ENCODE measurements at regions not wholly inside any gene's neighbourhood (a gene's known extent, or its start where the extent isn't known, plus 50 kb on each side); places are given as distances from the start of the nearest gene placed in this dataset.

DNA sequence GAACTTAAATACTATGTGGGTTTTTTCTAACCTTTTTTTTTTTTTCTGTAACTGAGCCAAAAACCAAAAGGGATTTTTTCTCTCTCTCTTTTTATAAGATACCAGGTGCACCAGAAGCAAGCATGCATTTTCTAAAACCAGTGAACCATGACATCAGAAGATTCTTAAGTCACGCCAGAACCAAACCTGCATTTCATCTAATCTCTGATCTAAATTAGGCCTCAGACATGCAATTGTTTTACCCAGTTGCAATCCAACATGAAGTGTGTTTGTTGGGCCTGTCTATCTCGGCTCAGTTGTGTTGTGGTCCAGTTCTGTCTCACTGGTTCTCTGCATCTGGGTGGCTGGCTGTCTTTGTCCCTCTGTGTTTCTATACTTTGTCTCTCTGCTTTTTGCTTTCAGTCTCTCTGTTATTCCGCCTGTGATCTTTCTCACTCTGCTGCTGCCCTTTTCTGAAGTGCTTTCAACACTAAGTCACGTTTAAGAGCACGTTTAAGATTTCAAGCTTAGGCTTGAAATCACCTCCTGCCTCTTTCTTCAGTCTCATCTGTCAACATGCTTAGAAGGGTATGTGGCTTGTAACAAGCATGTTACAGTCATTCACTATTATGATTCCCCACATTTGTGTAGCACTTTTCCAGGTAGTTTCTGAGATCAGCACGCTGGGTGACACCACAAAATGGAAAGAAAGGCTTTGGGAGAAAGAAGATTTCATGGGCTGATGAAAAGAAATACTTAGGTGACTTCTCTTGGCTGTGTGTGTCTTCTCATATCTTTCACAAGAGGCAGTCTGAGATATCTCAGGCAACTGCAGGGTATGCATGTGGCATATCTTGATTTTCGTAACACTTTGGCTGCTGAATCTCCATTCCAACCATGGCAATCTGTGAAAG, 488.9 kb downstream of the SHISA9 start:
- intact Hi-C loops (cut with micrococcal nuclease) = no loop called here
- Mint-ChIP-seq H3K27ac (no peak overlapping the region), H3K4me3 (no peak overlapping the region), H3K36me3 (ENCODE audit: low read depth) (no peaks in the 10 kb centered on the region), H3K27me3 (ENCODE audit: insufficient read depth) (no peaks in the 10 kb centered on the region), H3K4me1 (ENCODE audit: low read depth) (no peaks in the 10 kb centered on the region), H3K9me3 (peaks cover 26% of the 10 kb centered on the region)
- DNase-seq (ENCODE audit: low spot score) = no peak

GRCh38 chr16:13390986-13391305, 489.5 kb downstream of the SHISA9 start:
- H3K9me3 Mint-ChIP-seq = peaks cover 26% of the 10 kb centered on the region
- intact Hi-C loops (cut with micrococcal nuclease) = no loop called here
- no peak overlapping the region for H3K27ac Mint-ChIP-seq
- H3K36me3 Mint-ChIP-seq (ENCODE audit: low read depth) = no peaks in the 10 kb centered on the region
- H3K4me1 Mint-ChIP-seq (ENCODE audit: low read depth) = no peaks in the 10 kb centered on the region
- no peak overlapping the region for H3K4me3 Mint-ChIP-seq
- no peak for DNase-seq (ENCODE audit: low spot score)
- H3K27me3 Mint-ChIP-seq (ENCODE audit: insufficient read depth) = no peaks in the 10 kb centered on the region

DNA sequence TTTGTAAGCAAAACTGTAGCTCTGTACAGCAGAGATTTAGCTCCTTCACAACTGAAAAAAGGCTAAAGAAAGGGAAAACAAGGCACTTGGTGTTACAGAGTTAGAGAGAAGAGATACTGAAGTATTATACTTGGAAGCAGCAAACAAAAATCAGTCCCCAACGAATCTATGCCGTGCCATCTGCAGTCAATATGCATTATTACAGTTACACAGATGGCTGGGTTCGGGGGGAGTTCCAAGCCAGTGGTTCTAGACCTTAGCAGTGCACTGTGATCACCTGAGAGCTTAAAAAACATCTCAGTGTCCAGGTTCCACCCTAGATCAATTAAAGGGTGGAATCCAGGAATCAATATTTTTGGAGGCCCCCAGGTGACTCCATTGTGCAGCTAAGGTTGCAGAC, 489.9 kb downstream of the SHISA9 start:
- Mint-ChIP-seq H3K27ac (no peak overlapping the region), H3K4me1 (ENCODE audit: low read depth) (no peaks in the 10 kb centered on the region), H3K27me3 (ENCODE audit: insufficient read depth) (no peaks in the 10 kb centered on the region), H3K36me3 (ENCODE audit: low read depth) (no peaks in the 10 kb centered on the region), H3K4me3 (no peak overlapping the region), H3K9me3 (peaks cover 24% of the 10 kb centered on the region)
- intact Hi-C loops (cut with micrococcal nuclease) = no loop called here
- DNase-seq (ENCODE audit: low spot score) = no peak

GRCh38 chr16:13392341-13392740, 490.9 kb downstream of the SHISA9 start:
- Mint-ChIP-seq H3K4me3 (no peak overlapping the region), H3K9me3 (peaks cover 20% of the 10 kb centered on the region), H3K27ac (no peak overlapping the region), H3K36me3 (ENCODE audit: low read depth) (no peaks in the 10 kb centered on the region), H3K27me3 (ENCODE audit: insufficient read depth) (no peaks in the 10 kb centered on the region), H3K4me1 (ENCODE audit: low read depth) (no peaks in the 10 kb centered on the region)
- DNase-seq (ENCODE audit: low spot score) = no peak
- intact Hi-C loops (cut with micrococcal nuclease) = no loop called here

GRCh38 chr16:13393816-13394215, 492.4 kb downstream of the SHISA9 start:
- Mint-ChIP-seq H3K27ac (no peak overlapping the region), H3K27me3 (ENCODE audit: insufficient read depth) (no peaks in the 10 kb centered on the region), H3K4me3 (no peak overlapping the region), H3K4me1 (ENCODE audit: low read depth) (no peaks in the 10 kb centered on the region), H3K9me3 (peaks cover 17% of the 10 kb centered on the region), H3K36me3 (ENCODE audit: low read depth) (no peaks in the 10 kb centered on the region)
- DNase-seq (ENCODE audit: low spot score) = no peak
- intact Hi-C loops (cut with micrococcal nuclease) = no loop called here

DNA sequence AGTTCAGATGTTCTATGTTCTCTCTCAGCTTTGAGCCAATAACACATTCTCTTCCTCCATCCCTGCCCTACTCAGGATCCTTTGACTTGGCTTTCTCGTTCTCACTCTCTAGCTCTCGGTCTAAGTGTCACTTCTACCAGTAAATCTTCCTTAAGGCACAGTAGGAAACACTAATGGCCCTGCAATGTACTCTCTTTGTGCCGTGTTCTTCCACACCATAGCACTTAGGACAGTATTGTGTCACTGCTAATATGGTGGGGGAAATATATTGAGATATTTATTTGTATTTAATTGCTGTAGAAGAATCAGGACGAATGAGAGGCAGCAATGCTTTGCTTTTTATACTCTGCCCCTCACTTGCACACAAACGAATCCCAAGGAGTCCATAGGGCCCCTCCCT, 493.1 kb downstream of the SHISA9 start:
- intact Hi-C loops (cut with micrococcal nuclease) = no loop called here
- no peaks in the 10 kb centered on the region for H3K27me3 Mint-ChIP-seq (ENCODE audit: insufficient read depth)
- H3K27ac Mint-ChIP-seq = no peak overlapping the region
- no peak for DNase-seq (ENCODE audit: low spot score)
- no peaks in the 10 kb centered on the region for H3K36me3 Mint-ChIP-seq (ENCODE audit: low read depth)
- H3K4me3 Mint-ChIP-seq = no peak overlapping the region
- H3K9me3 Mint-ChIP-seq = peaks cover 17% of the 10 kb centered on the region
- H3K4me1 Mint-ChIP-seq (ENCODE audit: low read depth) = no peaks in the 10 kb centered on the region

DNA sequence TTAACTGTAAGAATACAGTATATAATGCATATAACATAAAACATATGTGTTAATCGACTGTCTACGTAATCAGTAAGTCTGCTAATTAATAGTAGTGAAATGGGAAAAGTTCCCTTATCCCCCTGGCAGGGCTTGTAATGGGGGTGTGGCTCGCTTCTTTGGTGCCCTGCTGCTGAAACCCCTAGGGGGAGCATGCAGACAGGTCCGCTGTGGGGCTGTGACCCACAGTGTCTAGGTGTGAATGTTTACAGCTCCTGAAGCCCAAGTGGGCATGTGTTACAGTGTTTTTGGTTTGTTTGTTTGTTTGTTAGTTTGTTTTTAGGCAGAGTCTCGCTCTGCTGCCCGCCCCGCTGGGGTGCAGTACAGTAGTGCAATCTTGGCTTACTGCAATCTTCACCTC, 495.7 kb downstream of the SHISA9 start:
- Mint-ChIP-seq H3K36me3 (ENCODE audit: low read depth) (no peaks in the 10 kb centered on the region), H3K4me3 (no peak overlapping the region), H3K4me1 (ENCODE audit: low read depth) (no peaks in the 10 kb centered on the region), H3K9me3 (peaks cover 8% of the 10 kb centered on the region), H3K27ac (no peak overlapping the region), H3K27me3 (ENCODE audit: insufficient read depth) (no peaks in the 10 kb centered on the region)
- no peak for DNase-seq (ENCODE audit: low spot score)
- intact Hi-C loops (cut with micrococcal nuclease) = no loop called here

- Mint-ChIP-seq H3K9me3 (peaks cover 8% of the 10 kb centered on the region), H3K27ac (no peak overlapping the region), H3K4me1 (ENCODE audit: low read depth) (no peaks in the 10 kb centered on the region), H3K4me3 (no peak overlapping the region), H3K36me3 (ENCODE audit: low read depth) (no peaks in the 10 kb centered on the region), H3K27me3 (ENCODE audit: insufficient read depth) (peaks cover 2% of the 10 kb centered on the region)
- intact Hi-C loops (cut with micrococcal nuclease) = no loop called here
- no peak for DNase-seq (ENCODE audit: low spot score)
Observed at GRCh38 chr16:13401641-13402040, 500.2 kb downstream of the SHISA9 start.

- Mint-ChIP-seq H3K9me3 (peaks cover 8% of the 10 kb centered on the region), H3K27ac (no peak overlapping the region), H3K27me3 (ENCODE audit: insufficient read depth) (peaks cover 2% of the 10 kb centered on the region), H3K4me3 (no peak overlapping the region), H3K4me1 (ENCODE audit: low read depth) (no peaks in the 10 kb centered on the region), H3K36me3 (ENCODE audit: low read depth) (no peaks in the 10 kb centered on the region)
- intact Hi-C loops (cut with micrococcal nuclease) = no loop called here
- no peak for DNase-seq (ENCODE audit: low spot score)
Observed at GRCh38 chr16:13402601-13403000, 501.2 kb downstream of the SHISA9 start.

- Mint-ChIP-seq H3K4me1 (ENCODE audit: low read depth) (no peaks in the 10 kb centered on the region), H3K27ac (no peak overlapping the region), H3K9me3 (peaks cover 8% of the 10 kb centered on the region), H3K4me3 (no peak overlapping the region), H3K36me3 (ENCODE audit: low read depth) (no peaks in the 10 kb centered on the region), H3K27me3 (ENCODE audit: insufficient read depth) (peaks cover 2% of the 10 kb centered on the region)
- intact Hi-C loops (cut with micrococcal nuclease) = no loop called here
- no peak for DNase-seq (ENCODE audit: low spot score)
Observed at GRCh38 chr16:13403326-13403725, 501.9 kb downstream of the SHISA9 start.

GRCh38 chr16:13414154-13414553, 505.8 kb upstream of the ERCC4 start:
- H3K27me3 Mint-ChIP-seq (ENCODE audit: insufficient read depth) = no peaks in the 10 kb centered on the region
- intact Hi-C loops (cut with micrococcal nuclease) = no loop called here
- H3K36me3 Mint-ChIP-seq (ENCODE audit: low read depth) = no peaks in the 10 kb centered on the region
- no peaks in the 10 kb centered on the region for H3K4me1 Mint-ChIP-seq (ENCODE audit: low read depth)
- peaks cover under 1% of the 10 kb centered on the region for H3K9me3 Mint-ChIP-seq
- no peak overlapping the region for H3K27ac Mint-ChIP-seq
- no peak for DNase-seq (ENCODE audit: low spot score)
- no peak overlapping the region for H3K4me3 Mint-ChIP-seq

- Mint-ChIP-seq H3K4me1 (ENCODE audit: low read depth) (no peaks in the 10 kb centered on the region), H3K27me3 (ENCODE audit: insufficient read depth) (no peaks in the 10 kb centered on the region), H3K27ac (no peak overlapping the region), H3K4me3 (no peak overlapping the region), H3K9me3 (peaks cover 4% of the 10 kb centered on the region), H3K36me3 (ENCODE audit: low read depth) (no peaks in the 10 kb centered on the region)
- DNase-seq (ENCODE audit: low spot score) = no peak
- intact Hi-C loops (cut with micrococcal nuclease) = no loop called here
Observed at GRCh38 chr16:13419589-13419988, 500.4 kb upstream of the ERCC4 start.

DNA sequence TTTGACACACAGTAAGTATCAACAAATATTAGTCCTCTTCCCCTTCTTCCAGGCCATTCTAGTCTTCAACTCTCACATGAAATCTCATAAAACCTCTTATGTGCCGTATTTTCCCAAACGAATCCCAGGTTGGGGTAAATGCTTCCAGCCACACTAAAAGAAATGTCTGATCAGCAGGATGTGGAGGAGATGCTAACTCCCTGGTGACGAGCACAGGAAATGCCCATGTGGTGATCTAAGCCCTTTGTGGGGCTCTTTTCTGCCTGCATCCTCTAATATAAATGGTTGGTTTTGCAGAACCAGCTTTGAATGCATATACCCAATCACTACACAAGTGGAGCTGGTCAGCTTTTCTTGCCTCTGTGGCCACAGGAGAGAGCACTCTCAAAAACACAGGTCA, 498.2 kb upstream of the ERCC4 start:
- no peaks in the 10 kb centered on the region for H3K4me1 Mint-ChIP-seq (ENCODE audit: low read depth)
- H3K9me3 Mint-ChIP-seq = peaks cover 4% of the 10 kb centered on the region
- no peak overlapping the region for H3K4me3 Mint-ChIP-seq
- H3K36me3 Mint-ChIP-seq (ENCODE audit: low read depth) = no peaks in the 10 kb centered on the region
- H3K27me3 Mint-ChIP-seq (ENCODE audit: insufficient read depth) = no peaks in the 10 kb centered on the region
- no peak overlapping the region for H3K27ac Mint-ChIP-seq
- no peak for DNase-seq (ENCODE audit: low spot score)
- intact Hi-C loops (cut with micrococcal nuclease) = no loop called here

DNA sequence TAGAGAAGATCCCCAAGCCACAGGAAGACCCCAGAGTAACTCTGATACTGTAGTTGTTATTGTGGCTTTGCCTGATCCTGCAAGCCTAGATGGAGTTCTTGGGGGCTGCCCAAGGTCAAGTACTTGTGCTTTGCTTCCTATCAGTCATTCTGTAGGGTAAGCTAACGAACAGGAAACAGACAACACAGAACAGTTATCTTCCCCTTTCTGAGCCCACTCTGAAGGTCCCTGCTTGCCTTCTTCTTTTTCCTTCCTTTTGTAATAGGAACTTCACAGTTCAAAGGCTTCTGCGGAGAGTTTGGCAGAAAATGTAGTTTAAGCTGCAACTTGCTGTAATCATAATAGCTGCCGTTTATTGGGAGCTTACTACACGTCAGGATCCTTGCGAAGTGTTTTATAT, 494.1 kb upstream of the ERCC4 start:
- H3K4me1 Mint-ChIP-seq (ENCODE audit: low read depth) = no peaks in the 10 kb centered on the region
- H3K27ac Mint-ChIP-seq = no peak overlapping the region
- H3K4me3 Mint-ChIP-seq = no peak overlapping the region
- H3K27me3 Mint-ChIP-seq (ENCODE audit: insufficient read depth) = no peaks in the 10 kb centered on the region
- intact Hi-C loops (cut with micrococcal nuclease) = no loop called here
- DNase-seq (ENCODE audit: low spot score) = no peak
- no peaks in the 10 kb centered on the region for H3K36me3 Mint-ChIP-seq (ENCODE audit: low read depth)
- no peaks in the 10 kb centered on the region for H3K9me3 Mint-ChIP-seq
